HepG2 (cell line): ENCODE measurements at regions not wholly inside any gene's neighbourhood (a gene's known extent, or its start where the extent isn't known, plus 50 kb on each side); places are given as distances from the start of the nearest gene placed in this dataset.

Experiments
- ATAC-seq: fragments of 200-7000 bp; cut with Tn5 transposase; 3 replicates; pipeline ENCODE4 v1.9.1; 2020; ENCODE audit warnings: mild to moderate bottlenecking, moderate library complexity
- BruUV-seq: library from RNA; stranded (reverse); fragments of 400-500 nt; replicated peaks from 2 replicates; lab custom pipeline; 2021; lab: Mats Ljungman, UMichigan
- CTCF ChIA-PET: fragments of 300-600 bp; formaldehyde crosslinking; extraction: SDS; loops from one replicate; lab custom pipeline; 2021; ENCODE audit warnings: low total read pairs, inconsistent platforms, low intra/inter-chr PET ratio; lab: Yijun Ruan, JAX
- POLR2A ChIA-PET: fragments of 350-600 bp; sonication (Branson Sonifier 250); formaldehyde crosslinking; loops from one replicate; lab custom pipeline; 2020; ENCODE audit warnings: antibody characterized with exemption, inconsistent platforms; lab: Yijun Ruan, JAX
- DNase-seq: peaks from one replicate; pipeline ENCODE4 v3.0.0-alpha.2; 2015; ENCODE audit warnings: low spot score
- FAIRE-seq: peaks from 3 replicates; lab custom pipeline; 2011; peaks lifted over from hg19 to GRCh38; lab: Jason Lieb, UNC
- H2AFZ ChIP-seq: one replicate; pipeline ENCODE4 v1.6.1; 2011; ENCODE audit warnings: low read length, inconsistent platforms
- H3K27ac ChIP-seq: fragments of 300-600 bp; 3 replicates; pipeline ENCODE4 v1.8.0; 2011; ENCODE audit warnings: mixed run types, mild to moderate bottlenecking, mixed read lengths, low read length, inconsistent platforms; ENCODE audit not compliant: insufficient read depth; ENCODE audit errors: extremely low read length
- H3K27me3 ChIP-seq, 2 experiments: fragments of 200-600 bp in 1 of 2; 2 replicates in 1 of 2; 3 replicates in 1 of 2; pipeline versions ENCODE4 v1.6.0 to v1.8.0; 2011; ENCODE audit warnings: low read length in 2 of 2, mild to moderate bottlenecking in 2 of 2, moderate library complexity in 2 of 2, inconsistent platforms in 1 of 2; ENCODE audit not compliant: insufficient read depth in 2 of 2, control insufficient read depth in 1 of 2
- H3K36me3 ChIP-seq, 2 experiments: fragments of 200-600 bp in 1 of 2; replicated peaks in 1 of 2; 2 replicates in 1 of 2; 3 replicates in 1 of 2; pipeline versions ENCODE4 v1.5.1 to v1.8.0; 2011; ENCODE audit warnings: low read length in 2 of 2, inconsistent platforms in 1 of 2; ENCODE audit not compliant: insufficient read depth in 2 of 2, control insufficient read depth in 1 of 2
- H3K4me1 ChIP-seq: 2 replicates; pipeline ENCODE4 v1.5.1; 2012; ENCODE audit warnings: low read length, inconsistent platforms; ENCODE audit not compliant: insufficient read depth
- H3K4me2 ChIP-seq: 2 replicates; pipeline ENCODE4 v1.6.0; 2011; ENCODE audit warnings: low read depth, low read length, inconsistent platforms
- H3K4me3 ChIP-seq, 3 experiments: fragments of 200-600 bp in 1 of 3; sonication (generic), shearing (Covaris generic) in 1 of 3; replicated peaks in 1 of 3; 2 replicates each; pipeline ENCODE4 v1.5.1; 2011 to 2016; ENCODE audit warnings: low read length in 3 of 3, inconsistent platforms in 2 of 3, low read depth in 2 of 3, mild to moderate bottlenecking in 2 of 3, control low read depth in 1 of 3, mixed read lengths in 1 of 3; ENCODE audit not compliant: insufficient read depth in 1 of 3
- H3K79me2 ChIP-seq: one replicate; pipeline ENCODE4 v1.6.1; 2011; ENCODE audit warnings: low read length, inconsistent platforms; ENCODE audit not compliant: insufficient read depth
- H3K9ac ChIP-seq: 2 replicates; pipeline ENCODE4 v1.6.0; 2011; ENCODE audit warnings: mild to moderate bottlenecking, low read depth, low read length, inconsistent platforms; ENCODE audit not compliant: insufficient read depth
- H3K9me3 ChIP-seq: 2 replicates; pipeline ENCODE4 v1.5.1; 2012; ENCODE audit warnings: mild to moderate bottlenecking, low read length
- H4K20me1 ChIP-seq: 2 replicates; pipeline ENCODE4 v1.6.0; 2011; ENCODE audit warnings: inconsistent platforms, mild to moderate bottlenecking, low read length, moderate library complexity; ENCODE audit not compliant: insufficient read depth
- FOXM1 ChIP-seq: sonication (generic); formaldehyde crosslinking; IDR thresholded peaks from 2 replicates; pipeline ENCODE4 v1.5.0; 2020; ENCODE audit warnings: missing genetic modification reagents
- NFAT5 ChIP-seq: sonication (generic); formaldehyde crosslinking; IDR thresholded peaks from 2 replicates; pipeline ENCODE4 v1.4.0; 2020; ENCODE audit warnings: missing genetic modification reagents
- PAF1 ChIP-seq: IDR thresholded peaks from 2 replicates; pipeline ENCODE4 v1.6.1; 2016; ENCODE audit warnings: missing genetic modification reagents, missing compliant biosample characterization
- PCBP2 ChIP-seq: fragments of 200-400 bp; formaldehyde crosslinking; optimal IDR thresholded peaks from 2 replicates; pipeline ENCODE3; 2018; ENCODE audit warnings: low read length, low read depth; ENCODE audit not compliant: poor library complexity, severe bottlenecking
- ZNF777 ChIP-seq: sonication (generic); formaldehyde crosslinking; IDR thresholded peaks from 2 replicates; pipeline ENCODE4 v1.4.0; 2020; ENCODE audit warnings: missing genetic modification reagents
- WGBS: methylation state at CpG from one replicate; pipeline ENCODE4 v1.1.6; 2017; ENCODE audit warnings: low lambda C conversion rate; 5-methylcytosine and 5-hydroxymethylcytosine counted together
- in situ Hi-C: cut with HindIII; loops from 2 replicates; pipeline ENCODE4 v1.10.0; 2017; ENCODE audit warnings: low pct_unique_long_range_greater_than_20kb; ENCODE audit not compliant: extremely low pct_ligation_motif_present
- intact Hi-C: fragments of 100-400 bp; cut with micrococcal nuclease; formaldehyde crosslinking; loops from one replicate; pipeline ENCODE4 v1.10.0; 2022; ENCODE audit not compliant: unreplicated experiment
- TF ChIP-seq, protein P1 (sequence below): sonication (generic); formaldehyde crosslinking; IDR thresholded peaks from 2 replicates; pipeline ENCODE4 v1.4.0; 2020; ENCODE audit warnings: mild to moderate bottlenecking, missing genetic modification reagents

GRCh38 chr1:38580594-38580993, 279.0 kb downstream of the RRAGC start (continued):
- TF ChIP-seq, protein P1, sequence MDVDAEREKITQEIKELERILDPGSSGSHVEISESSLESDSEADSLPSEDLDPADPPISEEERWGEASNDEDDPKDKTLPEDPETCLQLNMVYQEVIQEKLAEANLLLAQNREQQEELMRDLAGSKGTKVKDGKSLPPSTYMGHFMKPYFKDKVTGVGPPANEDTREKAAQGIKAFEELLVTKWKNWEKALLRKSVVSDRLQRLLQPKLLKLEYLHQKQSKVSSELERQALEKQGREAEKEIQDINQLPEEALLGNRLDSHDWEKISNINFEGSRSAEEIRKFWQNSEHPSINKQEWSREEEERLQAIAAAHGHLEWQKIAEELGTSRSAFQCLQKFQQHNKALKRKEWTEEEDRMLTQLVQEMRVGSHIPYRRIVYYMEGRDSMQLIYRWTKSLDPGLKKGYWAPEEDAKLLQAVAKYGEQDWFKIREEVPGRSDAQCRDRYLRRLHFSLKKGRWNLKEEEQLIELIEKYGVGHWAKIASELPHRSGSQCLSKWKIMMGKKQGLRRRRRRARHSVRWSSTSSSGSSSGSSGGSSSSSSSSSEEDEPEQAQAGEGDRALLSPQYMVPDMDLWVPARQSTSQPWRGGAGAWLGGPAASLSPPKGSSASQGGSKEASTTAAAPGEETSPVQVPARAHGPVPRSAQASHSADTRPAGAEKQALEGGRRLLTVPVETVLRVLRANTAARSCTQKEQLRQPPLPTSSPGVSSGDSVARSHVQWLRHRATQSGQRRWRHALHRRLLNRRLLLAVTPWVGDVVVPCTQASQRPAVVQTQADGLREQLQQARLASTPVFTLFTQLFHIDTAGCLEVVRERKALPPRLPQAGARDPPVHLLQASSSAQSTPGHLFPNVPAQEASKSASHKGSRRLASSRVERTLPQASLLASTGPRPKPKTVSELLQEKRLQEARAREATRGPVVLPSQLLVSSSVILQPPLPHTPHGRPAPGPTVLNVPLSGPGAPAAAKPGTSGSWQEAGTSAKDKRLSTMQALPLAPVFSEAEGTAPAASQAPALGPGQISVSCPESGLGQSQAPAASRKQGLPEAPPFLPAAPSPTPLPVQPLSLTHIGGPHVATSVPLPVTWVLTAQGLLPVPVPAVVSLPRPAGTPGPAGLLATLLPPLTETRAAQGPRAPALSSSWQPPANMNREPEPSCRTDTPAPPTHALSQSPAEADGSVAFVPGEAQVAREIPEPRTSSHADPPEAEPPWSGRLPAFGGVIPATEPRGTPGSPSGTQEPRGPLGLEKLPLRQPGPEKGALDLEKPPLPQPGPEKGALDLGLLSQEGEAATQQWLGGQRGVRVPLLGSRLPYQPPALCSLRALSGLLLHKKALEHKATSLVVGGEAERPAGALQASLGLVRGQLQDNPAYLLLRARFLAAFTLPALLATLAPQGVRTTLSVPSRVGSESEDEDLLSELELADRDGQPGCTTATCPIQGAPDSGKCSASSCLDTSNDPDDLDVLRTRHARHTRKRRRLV (CRISPR knock-in tag): no peak
- TF ChIP-seq PCBP2: no peak
- TF ChIP-seq ZNF777 (CRISPR knock-in tag): no peak
- TF ChIP-seq FOXM1 (CRISPR knock-in tag): no peak

GRCh38 chr1:38579056-38579455, 280.5 kb downstream of the RRAGC start:
- Histone ChIP-seq H3K4me1 (no peaks in the 10 kb centered on the region), H2AFZ (no peak overlapping the region), H3K9me3 (no peaks in the 10 kb centered on the region), H3K4me2 (no peak overlapping the region), H3K9ac (no peak overlapping the region), H3K79me2 (no peaks in the 10 kb centered on the region), H3K27ac (no peak overlapping the region), H4K20me1 (no peaks in the 10 kb centered on the region), H3K36me3 (no peaks in the 10 kb centered on the region), H3K4me3 (no peak overlapping the region), H3K27me3 (peaks cover 1 to 23% of the 10 kb centered on the region in 2 experiments; a peak in 4 of 5 replicates)
- ChIA-PET CTCF (no interaction called here), POLR2A (no interaction called here)
- WGBS: 33% methylated on average over 5 of the region's 5 CpGs
- no TSS peak for BruUV-seq
- ATAC-seq (no peak), DNase-seq (no peak), FAIRE-seq (no peak)
- in situ Hi-C loops: no loop called here
- intact Hi-C loops: no loop called here
- TF ChIP-seq NFAT5 (CRISPR knock-in tag) (no peak), PAF1 (CRISPR knock-in tag) (no peak)
